GM12878 (cell line): ENCODE measurements at regions not wholly inside any gene's neighbourhood (a gene's known extent, or its start where the extent isn't known, plus 50 kb on each side); places are given as distances from the start of the nearest gene placed in this dataset.

Source experiments
- ATAC-seq: fragments of 200-7000 bp; cut with Tn5 transposase; 3 replicates; pipeline ENCODE4 v1.9.1; 2020; ENCODE audit warnings: mild to moderate bottlenecking, moderate library complexity
- BruUV-seq: library from RNA; stranded (reverse); fragments of 400-500 nt; replicated peaks from 2 replicates; lab custom pipeline; 2021; lab: Mats Ljungman, UMichigan
- CTCF ChIA-PET: fragments of 300-600 bp; sonication (Branson Sonifier 250); formaldehyde crosslinking; extraction: SDS; loops from one replicate; lab custom pipeline; 2021; ENCODE audit warnings: inconsistent platforms; lab: Yijun Ruan, JAX
- POLR2A ChIA-PET: fragments of 350-600 bp; formaldehyde crosslinking; extraction: SDS; loops from one replicate; lab custom pipeline; 2021; ENCODE audit warnings: inconsistent platforms; lab: Charles Lee
- RAD21 ChIA-PET: fragments of 300-600 bp; sonication (Branson Sonifier 250); formaldehyde crosslinking; loops from one replicate; lab custom pipeline; 2023; ENCODE audit warnings: antibody characterized with exemption; ENCODE audit not compliant: unreplicated experiment; lab: Charles Lee
- SMC1A ChIA-PET: fragments of 300-600 bp; sonication (Branson Sonifier 250); formaldehyde crosslinking; loops from one replicate; lab custom pipeline; 2023; ENCODE audit not compliant: unreplicated experiment, uncharacterized antibody; lab: Charles Lee
- DNase-seq: peaks from one replicate; pipeline ENCODE4 v3.0.0-alpha.2; 2011; ENCODE audit warnings: low read depth, low spot score
- FAIRE-seq: peaks from 3 replicates; lab custom pipeline; 2011; peaks lifted over from hg19 to GRCh38; lab: Jason Lieb, UNC
- H2AFZ ChIP-seq: 2 replicates; pipeline ENCODE4 v1.6.0; 2011; ENCODE audit warnings: low read depth, low read length, control low read depth; ENCODE audit not compliant: control insufficient read depth
- H3K27ac ChIP-seq: 2 replicates; pipeline ENCODE4 v1.5.1; 2011; ENCODE audit warnings: control low read depth; ENCODE audit not compliant: control insufficient read depth, insufficient read depth
- H3K27me3 ChIP-seq, 2 experiments: replicated peaks in 1 of 2; 2 replicates each; pipeline versions ENCODE4 v1.6.0 to v1.6.1; 2011; ENCODE audit warnings: low read length in 1 of 2; ENCODE audit not compliant: control insufficient read depth in 2 of 2, insufficient read depth in 2 of 2
- H3K36me3 ChIP-seq, 2 experiments: 2 replicates each; pipeline ENCODE4 v1.5.1; 2011; ENCODE audit warnings: low read length in 1 of 2; ENCODE audit not compliant: control insufficient read depth in 2 of 2, insufficient read depth in 2 of 2
- H3K4me1 ChIP-seq: 2 replicates; pipeline ENCODE4 v1.6.1; 2011; ENCODE audit warnings: mild to moderate bottlenecking, low read length, moderate library complexity, mixed read lengths; ENCODE audit not compliant: control insufficient read depth, insufficient read depth
- H3K4me2 ChIP-seq: 2 replicates; pipeline ENCODE4 v1.6.0; 2011; ENCODE audit warnings: control low read depth; ENCODE audit not compliant: control insufficient read depth, insufficient read depth
- H3K4me3 ChIP-seq: fragments of 200-600 bp; sonication (generic); 2 replicates; pipeline ENCODE4 v1.5.1; 2016
- H3K79me2 ChIP-seq: 2 replicates; pipeline ENCODE4 v1.6.0; 2011; ENCODE audit warnings: low read length; ENCODE audit not compliant: control insufficient read depth, insufficient read depth
- H3K9ac ChIP-seq: 2 replicates; pipeline ENCODE4 v1.8.0; 2011; ENCODE audit warnings: low read length, control low read depth, mixed read lengths; ENCODE audit not compliant: control insufficient read depth, insufficient read depth
- H3K9me3 ChIP-seq: replicated peaks from 3 replicates; pipeline ENCODE4 v1.5.1; 2011; ENCODE audit warnings: mild to moderate bottlenecking, low read length; ENCODE audit not compliant: control insufficient read depth, insufficient read depth
- H4K20me1 ChIP-seq: 2 replicates; pipeline ENCODE4 v1.6.0; 2011; ENCODE audit not compliant: control insufficient read depth, insufficient read depth
- CTCF ChIP-seq, 3 experiments: IDR thresholded peaks in 2 of 3; conservative IDR thresholded peaks in 1 of 3; 2 replicates each; pipeline ENCODE4 v1.5.1; 2011; ENCODE audit warnings: low read depth in 3 of 3, low read length in 3 of 3, mild to moderate bottlenecking in 3 of 3, control low read depth in 2 of 3, moderate library complexity in 2 of 3, inconsistent platforms in 1 of 3, mixed read lengths in 1 of 3; ENCODE audit not compliant: control insufficient read depth in 2 of 3, insufficient read depth in 1 of 3; ENCODE audit errors: extremely low read depth in 1 of 3
- HDGF ChIP-seq: fragments of 450-650 bp; IDR thresholded peaks from 2 replicates; pipeline ENCODE4 v1.6.1; 2016; ENCODE audit warnings: antibody characterized with exemption
- RAD21 ChIP-seq: IDR thresholded peaks from 2 replicates; pipeline ENCODE4 v1.6.1; 2011; ENCODE audit warnings: mild to moderate bottlenecking, low read depth, low read length, moderate library complexity; ENCODE audit not compliant: insufficient read depth
- RBBP5 ChIP-seq: fragments of 200-600 bp; sonication (generic); conservative IDR thresholded peaks from 2 replicates; pipeline ENCODE4 v1.6.1; 2016
- WGBS: methylation state at CpG from one replicate; pipeline ENCODE4 v1.1.6; 2016; ENCODE audit warnings: low lambda C conversion rate; ENCODE audit not compliant: insufficient replicate concordance, insufficient coverage; ENCODE audit errors: missing lambda C conversion rate; 5-methylcytosine and 5-hydroxymethylcytosine counted together
- in situ Hi-C: fragments of 300-500 bp; cut with MboI; formaldehyde crosslinking; loops from 9 replicates; pipeline ENCODE4 v1.14.3; 2018; ENCODE audit warnings: mixed read lengths
- intact Hi-C: fragments of 100-400 bp; cut with micrococcal nuclease; formaldehyde crosslinking; loops from one replicate; pipeline ENCODE4 v1.14.2; 2022; ENCODE audit not compliant: unreplicated experiment

- no peak for FAIRE-seq
- RAD21 ChIA-PET: no interaction called here
Measured at GRCh38 chr4:122224348-122224747, 72.2 kb downstream of the BLTP1 start.

More at GRCh38 chr4:122224348-122224747, 72.2 kb downstream of the BLTP1 start:
- no peak for ATAC-seq
- ChIA-PET CTCF (interaction anchor here (0.7 kb wide), 1 partner anchor 64 kb away, joined by 3 read pairs; no protein-coding TSS in a partner anchor), POLR2A (no interaction called here), SMC1A (no interaction called here)
- TF ChIP-seq RBBP5 (no peak), CTCF (IDR thresholded peaks at IDR 0.05 in 2 of 3, conservative IDR thresholded peaks at IDR 0.05 in 1 of 3; ENCODE audit: control insufficient read depth in 2 of 3, extremely low read depth in 1 of 3, insufficient read depth in 1 of 3, low read depth in 3 of 3, low read length in 3 of 3) (0 out of 6 replicates have a peak, but pooled peaks of 1 of the 3 experiments have one; percentile 6), HDGF (no peak), RAD21 (0 out of 2 replicates have a peak, but pooled peaks have one; percentile 12)
- Histone ChIP-seq H3K4me3 (no peak overlapping the region), H3K79me2 (no peaks in the 10 kb centered on the region), H2AFZ (no peak overlapping the region), H3K27me3 (no peaks in the 10 kb centered on the region), H3K9me3 (no peaks in the 10 kb centered on the region), H3K4me2 (no peak overlapping the region), H4K20me1 (no peaks in the 10 kb centered on the region), H3K4me1 (no peaks in the 10 kb centered on the region), H3K9ac (no peak overlapping the region), H3K27ac (no peak overlapping the region), H3K36me3 (0 out of 4 replicates have a peak, but pooled peaks cover 0 to 3% of the 10 kb centered on the region in 2 experiments)
- no TSS peak for BruUV-seq
- no peak for DNase-seq
- intact Hi-C loops: no loop called here
- 73% methylated on average over 4 of the region's 4 CpGs for WGBS
- in situ Hi-C loops: no loop called here
